HG02885 (cell line): ENCODE measurements at regions not wholly inside any gene's neighbourhood (a gene's known extent, or its start where the extent isn't known, plus 50 kb on each side); places are given as distances from the start of the nearest gene placed in this dataset.

Experiments
- ATAC-seq: cut with Tn5 transposase; IDR thresholded peaks from one replicate; pipeline ENCODE4 v1.9.1; 2021; ENCODE audit warnings: mild to moderate bottlenecking; ENCODE audit not compliant: unreplicated experiment, poor library complexity

DNA sequence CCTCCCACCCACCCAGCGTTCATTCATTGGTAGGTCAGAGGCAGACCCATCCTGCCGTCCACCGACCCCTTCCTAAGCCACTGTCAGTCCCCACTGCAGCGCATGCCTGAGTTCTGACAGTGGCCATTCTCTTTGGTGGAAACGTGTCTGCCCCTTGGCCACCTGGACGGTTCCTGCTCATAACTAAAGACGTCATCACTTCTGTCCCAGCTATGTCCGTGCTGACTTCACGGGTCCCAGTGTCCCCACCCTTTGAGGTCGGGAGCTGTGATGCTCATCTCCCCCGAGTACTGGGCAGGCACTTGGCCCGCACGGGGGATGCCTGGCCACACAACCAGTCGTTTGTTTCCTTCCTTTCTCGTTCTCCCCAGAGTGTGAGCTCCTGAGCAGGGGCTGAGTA is 267.1 kb downstream of the C16orf95 start:
- ATAC-seq = no peak

DNA sequence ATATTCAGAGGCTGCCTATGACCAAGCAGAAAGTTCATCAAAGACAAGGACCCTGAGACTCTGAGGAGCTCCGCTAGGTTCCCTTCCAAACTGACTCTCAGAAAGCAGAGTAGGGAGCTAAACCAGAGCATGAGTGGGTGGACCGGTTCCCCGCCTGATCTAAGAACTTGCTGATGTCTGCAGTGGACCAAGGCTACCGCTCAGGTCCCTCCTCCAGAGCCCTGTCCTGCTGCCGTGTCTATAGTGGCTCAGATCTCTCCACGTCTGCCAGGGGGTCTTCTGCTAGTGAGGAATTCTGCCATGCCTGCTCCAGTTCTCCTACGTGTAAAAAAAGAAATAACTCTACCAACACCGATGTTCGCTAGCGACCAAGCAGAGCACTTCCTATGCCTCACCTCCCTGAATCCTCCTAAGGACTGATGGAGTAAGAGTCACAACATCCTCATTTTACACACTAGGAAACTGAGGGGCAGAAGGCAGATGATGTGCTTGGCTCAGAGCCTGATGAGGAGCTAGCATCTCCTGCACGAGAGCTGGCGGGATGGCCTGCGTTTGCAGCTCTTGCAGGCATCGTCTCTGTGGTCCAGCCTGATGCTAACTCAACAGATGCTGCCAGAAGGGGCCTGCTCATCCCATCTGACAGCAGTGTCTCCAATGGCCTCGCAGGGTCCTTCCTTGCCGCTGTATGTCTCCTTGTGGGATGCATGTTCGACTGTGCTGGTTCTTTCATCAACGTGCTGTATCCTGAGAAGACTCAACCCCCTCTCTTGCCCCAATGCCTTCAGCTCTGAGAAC is 265.5 kb downstream of the C16orf95 start:
- no peak for ATAC-seq

GRCh38 chr16:87052506-87052905 is 264.7 kb downstream of the C16orf95 start:
- no peak for ATAC-seq

GRCh38 chr16:87053016-87053982 is 263.9 kb downstream of the C16orf95 start:
- ATAC-seq = no peak

GRCh38 chr16:87054154-87054553 is 263.0 kb downstream of the C16orf95 start:
- no peak for ATAC-seq

- no peak for ATAC-seq
Observed at GRCh38 chr16:87054856-87055255, 262.3 kb downstream of the C16orf95 start.

- no peak for ATAC-seq
Observed at GRCh38 chr16:87056083-87056482, 261.1 kb downstream of the C16orf95 start.

DNA sequence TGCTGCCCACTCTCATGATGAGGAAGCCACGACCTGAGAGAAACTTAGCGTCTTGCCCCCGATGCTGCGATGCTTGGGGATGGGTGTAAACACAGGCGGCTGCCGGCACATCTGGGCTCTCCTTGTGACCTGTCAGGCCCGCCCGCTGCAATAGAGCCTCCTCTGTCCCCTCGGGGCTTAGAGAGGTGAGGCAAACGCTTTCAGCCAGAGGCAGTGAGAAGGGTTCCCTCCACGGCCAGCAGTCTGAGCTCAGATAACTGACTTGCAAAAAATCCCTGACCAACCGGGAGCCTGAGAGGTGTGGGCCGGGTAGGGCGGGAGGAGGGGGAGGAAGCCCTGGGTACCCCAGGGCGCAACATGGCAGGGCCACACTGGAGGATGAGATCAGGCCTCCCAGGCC is 260.6 kb downstream of the C16orf95 start:
- ATAC-seq = no peak

DNA sequence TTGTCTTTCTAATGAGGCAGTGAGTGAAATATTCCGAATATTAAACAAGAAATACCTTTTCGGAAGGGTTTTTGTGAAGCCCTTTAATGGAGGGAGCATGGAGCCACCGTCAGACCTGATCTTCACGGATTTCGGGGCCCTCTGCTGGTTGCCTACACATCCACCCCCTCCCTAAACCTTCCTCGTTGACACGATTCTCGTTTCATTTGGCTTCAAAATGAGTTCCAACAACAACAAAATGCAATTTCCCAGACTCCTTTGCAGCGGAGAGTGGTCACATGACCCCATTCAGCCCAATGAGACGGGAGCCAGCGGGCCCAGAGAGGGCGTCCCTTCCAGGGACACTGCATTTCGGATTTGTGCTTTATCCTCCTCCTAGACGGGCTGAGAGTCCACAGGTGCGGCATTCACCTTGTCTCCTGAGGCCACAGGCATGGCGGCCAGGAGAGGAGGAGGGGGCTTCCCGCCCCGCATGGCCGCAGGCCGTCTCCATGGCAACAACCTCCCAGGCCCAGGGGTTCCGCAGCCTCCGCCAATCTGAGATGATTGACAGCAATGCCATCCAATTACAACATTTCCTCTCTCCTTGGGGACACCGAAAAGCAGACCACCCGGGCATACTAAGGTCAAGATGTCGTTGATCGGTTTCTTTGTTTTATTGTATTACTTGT is 259.8 kb downstream of the C16orf95 start:
- ATAC-seq = no peak

- ATAC-seq = no peak
Observed at GRCh38 chr16:87057951-87058560, 259.1 kb downstream of the C16orf95 start.

DNA sequence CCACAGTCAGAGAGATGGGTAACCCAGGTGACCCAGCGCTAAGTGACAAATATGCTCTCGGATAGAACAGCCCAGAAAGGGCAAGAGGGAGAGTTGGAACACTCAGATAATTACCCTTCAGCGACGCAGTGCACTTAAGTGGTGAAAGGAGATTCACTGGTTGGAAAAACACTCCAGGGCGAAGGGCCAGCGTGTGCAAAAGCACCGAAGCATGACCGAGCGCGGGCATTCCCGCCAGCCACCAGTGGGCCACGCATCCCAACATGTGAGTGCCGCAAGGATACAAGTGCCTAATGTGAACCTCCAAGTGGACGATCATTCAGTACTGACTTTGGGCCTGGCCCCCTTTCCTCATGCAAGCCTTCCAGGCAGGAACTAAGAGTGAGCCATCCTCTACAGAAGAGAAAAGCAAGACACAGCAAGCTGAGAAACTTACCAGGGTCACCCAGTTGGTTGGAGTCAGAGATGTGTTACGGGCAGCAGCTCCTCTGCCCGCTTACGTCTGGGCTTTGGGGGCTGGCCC is 258.4 kb downstream of the C16orf95 start:
- ATAC-seq = no peak

DNA sequence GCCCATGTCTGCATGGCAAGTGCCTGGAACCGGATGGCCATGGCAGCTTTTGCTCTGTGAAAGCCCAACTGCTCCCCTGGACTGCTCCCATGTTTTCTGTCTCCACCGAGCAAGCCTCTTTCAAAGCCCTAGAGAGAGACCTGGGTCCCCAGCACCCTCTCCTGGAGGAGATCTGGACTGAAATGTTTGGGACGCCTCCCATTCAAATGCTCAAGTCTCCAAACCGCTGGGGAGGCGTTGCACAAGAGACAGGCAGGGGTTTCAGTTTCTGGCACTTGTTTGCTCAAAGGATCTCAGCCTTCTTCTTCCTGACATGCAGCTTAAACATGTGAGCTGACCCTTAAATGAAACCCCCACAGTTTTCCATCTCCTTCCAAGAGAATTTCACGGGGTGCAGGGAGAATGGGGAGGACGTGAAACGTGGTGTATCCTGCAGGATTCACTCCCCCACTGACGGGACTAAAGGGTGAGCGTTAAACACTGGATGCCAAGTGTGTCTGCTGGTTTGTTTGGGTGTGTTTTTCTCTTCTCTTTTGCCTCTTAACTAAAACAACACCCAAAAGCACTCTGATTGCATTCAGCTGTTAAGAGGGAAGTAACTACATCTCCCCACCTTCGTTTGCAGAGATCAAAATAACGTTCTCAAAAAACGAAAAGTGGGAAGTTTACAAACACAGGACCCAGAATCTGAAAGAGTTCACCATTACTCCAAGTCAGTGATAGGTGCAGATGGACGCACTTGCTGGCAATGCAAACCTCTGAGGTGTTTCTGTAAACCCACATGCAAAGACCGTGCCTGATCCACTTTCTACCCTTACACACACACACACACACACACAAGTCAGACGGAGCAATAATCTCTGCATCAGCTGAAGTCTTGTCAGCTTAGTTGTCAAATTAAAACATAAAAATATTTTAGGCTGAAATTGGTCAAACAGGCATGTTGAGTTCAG is 256.9 kb downstream of the C16orf95 start:
- no peak for ATAC-seq

- no peak for ATAC-seq
Observed at GRCh38 chr16:87061243-87061920, 255.8 kb downstream of the C16orf95 start.

DNA sequence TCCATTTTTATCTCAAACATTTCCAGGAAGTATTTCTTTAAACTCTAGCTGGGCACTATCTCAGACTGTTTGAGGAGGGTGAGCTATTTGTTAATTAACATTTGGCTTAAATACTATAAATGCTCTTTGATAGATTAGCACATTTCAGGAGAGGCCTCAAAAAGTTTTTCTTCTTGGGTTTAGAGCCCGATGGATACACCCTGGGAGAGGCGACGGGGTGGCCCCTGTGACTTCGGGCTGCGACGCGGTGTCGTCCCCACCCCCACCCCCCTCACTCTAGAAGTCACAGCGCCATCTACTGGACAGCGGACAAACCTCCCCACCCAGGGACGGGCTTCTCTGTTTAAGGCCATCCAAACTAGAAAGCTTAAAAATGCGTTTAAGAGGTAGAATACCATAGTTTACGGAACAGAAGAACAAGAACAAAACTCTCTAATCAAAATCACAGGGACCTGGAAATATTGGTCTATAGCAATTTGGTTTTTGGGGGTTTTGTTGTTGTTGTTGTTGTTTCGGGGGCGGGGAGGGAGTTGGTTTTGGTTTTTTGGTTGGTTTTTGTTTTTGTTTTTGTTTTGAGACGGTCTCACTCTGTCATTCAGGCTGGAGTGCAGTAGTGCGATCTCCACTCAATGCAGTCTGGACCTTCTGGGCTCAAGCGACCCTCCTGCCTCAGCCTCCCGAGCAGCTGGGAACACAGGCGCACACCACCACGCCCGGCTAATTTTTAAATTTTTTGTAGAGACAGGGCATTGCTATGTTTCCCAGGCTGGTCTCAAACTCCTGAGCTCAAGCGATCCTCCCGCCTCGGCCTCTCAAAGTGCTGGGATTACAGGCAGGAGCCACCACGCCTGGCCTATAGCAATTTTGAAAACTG is 254.4 kb downstream of the C16orf95 start:
- ATAC-seq = no peak

GRCh38 chr16:87063543-87063942 is 253.6 kb downstream of the C16orf95 start:
- no peak for ATAC-seq

- ATAC-seq = no peak
Observed at GRCh38 chr16:87064731-87065445, 252.3 kb downstream of the C16orf95 start.
